Peyer's patch (tissue), 4 donors: ENCODE measurements at regions not wholly inside any gene's neighbourhood (a gene's known extent, or its start where the extent isn't known, plus 50 kb on each side); places are given as distances from the start of the nearest gene placed in this dataset.
"Not testable (repeated sequence)": the region's sequence is repeated elsewhere in the genome, so short reads cannot be mapped to it uniquely, and the experiment has no call there.

Source experiments
- CTCF ChIP-seq, 6 experiments: fragments of 450-650 bp in 4 of 6; fragments of 200-600 bp in 2 of 6; sonication (generic) in 1 of 6; IDR thresholded peaks; one replicate each; pipeline ENCODE4 v1.5.1; 2017 to 2019; ENCODE audit warnings: antibody characterized with exemption in 6 of 6, mild to moderate bottlenecking in 3 of 6, moderate library complexity in 1 of 6
- POLR2A ChIP-seq, 2 donors: fragments of 450-650 bp; IDR thresholded peaks; one replicate each; pipeline ENCODE4 v1.5.1; 2017; ENCODE audit warnings: antibody characterized with exemption in 2 of 2, mild to moderate bottlenecking in 2 of 2, moderate library complexity in 2 of 2

GRCh38 chr9:41059603-41060002 lies 68.9 kb downstream of the FOXD4L6 start:
- not testable (repeated sequence) for TF ChIP-seq CTCF, POLR2A (IDR thresholded peaks at IDR 0.05)
